Transverse colon (tissue), 4 donors: ENCODE measurements at regions not wholly inside any gene's neighbourhood (a gene's known extent, or its start where the extent isn't known, plus 50 kb on each side); places are given as distances from the start of the nearest gene placed in this dataset.

ENCODE experiments used
- DNase-seq: peaks from one replicate; pipeline ENCODE4 v3.0.0-alpha.2; 2019
- H3K27ac ChIP-seq, 4 donors: fragments of 200-600 bp; sonication (generic); 2 replicates each; pipeline ENCODE4 v1.5.1; 2016 to 2018; ENCODE audit warnings: inconsistent platforms in 4 of 4
- H3K27me3 ChIP-seq: fragments of 200-600 bp; sonication (generic); 2 replicates; pipeline ENCODE4 v1.5.1; 2017; ENCODE audit warnings: inconsistent platforms
- H3K36me3 ChIP-seq, 4 donors: fragments of 200-600 bp; sonication (generic); 2 replicates each; pipeline ENCODE4 v1.5.1; 2017 to 2019; ENCODE audit warnings: inconsistent platforms in 4 of 4
- H3K4me1 ChIP-seq, 4 donors: fragments of 200-600 bp; sonication (generic); 2 replicates each; pipeline ENCODE4 v1.5.1; 2017 to 2020; ENCODE audit warnings: inconsistent platforms in 4 of 4
- H3K4me3 ChIP-seq, 4 donors: fragments of 200-600 bp; sonication (generic); 1 replicate in 1 of 4; 2 replicates in 3 of 4; pipeline versions ENCODE4 v1.5.1 to v1.6.1; 2017 to 2019; ENCODE audit warnings: inconsistent platforms in 4 of 4
- H3K9me3 ChIP-seq, 2 donors: fragments of 200-600 bp; sonication (generic); 2 replicates each; pipeline ENCODE4 v1.5.1; 2017 to 2019; ENCODE audit warnings: inconsistent platforms in 2 of 2
- CTCF ChIP-seq, 5 experiments: fragments of 200-600 bp in 3 of 5; fragments of 450-650 bp in 2 of 5; sonication (generic) in 3 of 5; IDR thresholded peaks; 1 replicate in 2 of 5; 2 replicates in 3 of 5; pipeline ENCODE4 v1.5.1; 2016 to 2017; ENCODE audit warnings: antibody characterized with exemption in 5 of 5, inconsistent platforms in 3 of 5, mild to moderate bottlenecking in 2 of 5, moderate library complexity in 1 of 5
- EP300 ChIP-seq: sonication (generic); formaldehyde crosslinking; IDR thresholded peaks from one replicate; pipeline ENCODE4 v1.6.1; 2017; ENCODE audit warnings: antibody characterized with exemption, low read depth
- POLR2A ChIP-seq: fragments of 450-650 bp; IDR thresholded peaks from one replicate; pipeline ENCODE4 v1.6.1; 2016; ENCODE audit warnings: antibody characterized with exemption, mild to moderate bottlenecking, moderate library complexity
- POLR2AphosphoS5 ChIP-seq, 3 donors: sonication (generic); formaldehyde crosslinking; IDR thresholded peaks; one replicate each; pipeline ENCODE4 v1.6.1; 2016; ENCODE audit warnings: antibody characterized with exemption in 3 of 3
- WGBS, 2 donors: methylation state at CpG; one replicate each; pipeline ENCODE4 v1.1.5; 2018; ENCODE audit warnings: low coverage in 1 of 2; 5-methylcytosine and 5-hydroxymethylcytosine counted together
- in situ Hi-C, 4 donors: fragments of 200-750 bp; cut with MboI; loops; one replicate each; pipeline versions ENCODE4 v1.15.0 to v1.15.1; 2017; ENCODE audit warnings: low sequenced_read_pairs in 3 of 4, low pct_ligation_motif_present in 1 of 4, low pct_unique_long_range_greater_than_20kb in 1 of 4
- intact Hi-C: fragments of 100-400 bp; cut with DNase I; formaldehyde crosslinking; loops from one replicate; pipeline ENCODE4 v1.15.1; 2023; ENCODE audit warnings: low total_unique reads

- 66 to 83% methylated on average over 5 of the region's 5 CpGs for WGBS, 2 donors
- H3K27me3 ChIP-seq = no peaks in the 10 kb centered on the region
- intact Hi-C loops (no loop called here), in situ Hi-C loops (no loop called here)
- TF ChIP-seq CTCF (IDR thresholded peaks at IDR 0.05) (no peak), POLR2A (no peak), EP300 (no peak), POLR2AphosphoS5 (IDR thresholded peaks at IDR 0.05) (no peak)
- no peak overlapping the region for H3K27ac ChIP-seq
- H3K4me3 ChIP-seq = no peak overlapping the region
- no peak for DNase-seq
- no peaks in the 10 kb centered on the region for H3K36me3 ChIP-seq
- H3K4me1 ChIP-seq = no peaks in the 10 kb centered on the region
- H3K9me3 ChIP-seq = no peaks in the 10 kb centered on the region
These were observed 161.3 kb upstream of the FAR2 start for GRCh38 chr12:28987538-28988324.

DNA sequence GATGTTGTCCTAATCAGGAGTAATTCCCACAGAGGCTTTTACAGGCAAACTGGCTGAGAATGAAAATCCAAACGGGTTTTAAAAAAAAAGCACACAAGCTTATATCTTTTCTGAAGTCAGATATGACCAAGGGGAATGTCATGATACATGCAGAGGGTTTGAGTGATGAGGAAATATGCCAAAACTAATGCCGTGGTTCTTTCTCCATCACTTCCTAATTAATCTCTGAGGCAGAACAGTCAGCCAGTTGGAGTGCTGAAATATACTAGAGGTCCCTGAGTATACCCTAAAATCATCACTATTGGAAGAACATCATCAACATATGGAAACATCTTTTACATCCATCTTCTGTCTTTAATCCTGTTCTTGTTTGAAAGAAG is 160.8 kb upstream of the FAR2 start:
- Histone ChIP-seq H3K27ac (no peak overlapping the region), H3K27me3 (no peaks in the 10 kb centered on the region), H3K4me1 (no peaks in the 10 kb centered on the region), H3K36me3 (no peaks in the 10 kb centered on the region), H3K9me3 (no peaks in the 10 kb centered on the region), H3K4me3 (no peak overlapping the region)
- 51 to 54% methylated on average over 2 of the region's 2 CpGs for WGBS, 2 donors
- no peak for DNase-seq
- TF ChIP-seq CTCF (IDR thresholded peaks at IDR 0.05) (no peak), POLR2AphosphoS5 (IDR thresholded peaks at IDR 0.05) (no peak), EP300 (no peak), POLR2A (no peak)
- in situ Hi-C loops = no loop called here
- intact Hi-C loops = no loop called here

DNA sequence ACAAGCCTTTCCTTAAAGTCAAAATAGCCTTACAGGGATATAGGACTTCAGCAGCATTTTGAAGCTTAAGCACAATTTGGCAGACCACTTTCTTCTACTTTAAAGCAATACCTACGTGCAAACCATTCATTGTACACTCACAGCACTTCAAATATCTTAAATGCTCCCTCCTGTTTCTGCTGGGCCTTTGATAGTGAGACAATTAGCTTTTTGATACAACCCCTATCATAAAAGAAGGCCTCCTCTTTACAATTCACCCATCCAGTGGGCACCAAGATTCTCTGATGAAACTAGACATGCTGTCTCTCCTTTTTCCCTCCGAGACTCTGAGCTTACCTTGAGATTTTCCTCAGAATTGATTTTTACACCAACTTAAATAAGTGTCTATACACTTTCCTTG is 157.5 kb upstream of the FAR2 start:
- no peak for TF ChIP-seq POLR2AphosphoS5 (IDR thresholded peaks at IDR 0.05)
- TF ChIP-seq EP300 = no peak
- no peak for TF ChIP-seq CTCF (IDR thresholded peaks at IDR 0.05)
- no peak for TF ChIP-seq POLR2A
- WGBS, 2 donors = 80 to 94% methylated on average over 2 of the region's 2 CpGs
- Histone ChIP-seq H3K9me3 (no peaks in the 10 kb centered on the region), H3K4me3 (no peak overlapping the region), H3K27me3 (no peaks in the 10 kb centered on the region), H3K4me1 (no peaks in the 10 kb centered on the region), H3K36me3 (no peaks in the 10 kb centered on the region), H3K27ac (no peak overlapping the region)
- in situ Hi-C loops (no loop called here), intact Hi-C loops (no loop called here)
- no peak for DNase-seq

DNA sequence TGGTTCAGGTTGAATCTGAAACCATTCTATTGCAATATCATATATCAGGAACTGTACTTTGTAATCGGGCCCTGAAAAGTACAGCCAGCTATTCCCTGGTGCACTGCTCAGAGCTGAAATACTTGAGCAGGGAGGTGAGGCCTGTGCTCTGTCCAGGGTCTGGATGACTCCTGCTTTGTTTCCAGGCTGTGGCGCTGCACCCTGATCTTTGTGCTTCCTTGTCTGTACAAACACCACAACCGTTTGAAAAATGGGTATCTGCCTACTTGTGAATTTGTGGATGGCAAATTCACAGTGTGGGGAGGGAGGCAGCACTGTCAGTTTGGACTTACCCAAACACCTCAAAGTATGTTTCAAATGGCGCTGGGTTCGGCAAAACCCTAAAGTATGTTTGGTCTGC is 155.4 kb upstream of the FAR2 start:
- DNase-seq = no peak
- Histone ChIP-seq H3K4me1 (no peaks in the 10 kb centered on the region), H3K27ac (no peak overlapping the region), H3K27me3 (no peaks in the 10 kb centered on the region), H3K4me3 (no peak overlapping the region), H3K9me3 (no peaks in the 10 kb centered on the region), H3K36me3 (no peaks in the 10 kb centered on the region)
- 76 to 100% methylated on average over 1 to 5 of the region's 5 CpGs for WGBS, 2 donors
- in situ Hi-C loops = no loop called here
- intact Hi-C loops = no loop called here
- TF ChIP-seq EP300 = no peak
- no peak for TF ChIP-seq CTCF (IDR thresholded peaks at IDR 0.05)
- TF ChIP-seq POLR2AphosphoS5 (IDR thresholded peaks at IDR 0.05) = no peak
- TF ChIP-seq POLR2A = no peak
